K562 (cell line): ENCODE measurements at regions not wholly inside any gene's neighbourhood (a gene's known extent, or its start where the extent isn't known, plus 50 kb on each side); places are given as distances from the start of the nearest gene placed in this dataset.

Source experiments
- BCL6 ChIP-seq: fragments of 250-450 bp; sonication (Bioruptor Pico); IDR thresholded peaks from 2 replicates; pipeline ENCODE4 v1.4.0; 2020
- CTCF ChIP-seq, 3 experiments: IDR thresholded peaks in 2 of 3; conservative IDR thresholded peaks in 1 of 3; 2 replicates each; pipeline ENCODE4 v1.5.1; 2011 to 2012; ENCODE audit warnings: low read length in 3 of 3, mild to moderate bottlenecking in 3 of 3, control low read depth in 2 of 3, improper control_type of control experiment in 1 of 3, inconsistent platforms in 1 of 3, low read depth in 1 of 3, mixed read lengths in 1 of 3, moderate library complexity in 1 of 3; ENCODE audit not compliant: insufficient read depth in 2 of 3
- HCFC1 ChIP-seq: IDR thresholded peaks from 2 replicates; pipeline ENCODE4 v1.6.1; 2012; ENCODE audit warnings: low read depth, low read length, improper control_type of control experiment
- HIVEP1 ChIP-seq: fragments of 250-450 bp; sonication (Bioruptor Pico); IDR thresholded peaks from 2 replicates; pipeline ENCODE4 v1.4.0; 2020; ENCODE audit warnings: mild to moderate bottlenecking
- MYNN ChIP-seq, 2 experiments: sonication (generic); formaldehyde crosslinking in 1 of 2; IDR thresholded peaks; 2 replicates each; pipeline versions ENCODE4 v1.5.0 to v1.6.1; 2016 to 2020; ENCODE audit warnings: antibody characterized with exemption in 1 of 2, missing genetic modification reagents in 1 of 2
- PCBP1 ChIP-seq: fragments of 200-400 bp; formaldehyde crosslinking; IDR thresholded peaks from 2 replicates; pipeline ENCODE4 v1.6.1; 2018; ENCODE audit warnings: mild to moderate bottlenecking, low read depth, low read length; ENCODE audit not compliant: poor library complexity, severe bottlenecking
- SREBF1 ChIP-seq: fragments of 150-350 bp; IDR thresholded peaks from 2 replicates; pipeline ENCODE4 v1.6.1; 2014; ENCODE audit warnings: antibody characterized with exemption, low read depth, low read length, borderline replicate concordance
- TEAD4 ChIP-seq, 2 experiments: sonication (generic) in 1 of 2; formaldehyde crosslinking in 1 of 2; IDR thresholded peaks; 2 replicates each; pipeline versions ENCODE4 v1.6.1 to v1.8.0; 2012 to 2022; ENCODE audit warnings: borderline replicate concordance in 1 of 2, inconsistent platforms in 1 of 2, low read length in 1 of 2, mild to moderate bottlenecking in 1 of 2, missing genetic modification reagents in 1 of 2
- USF2 ChIP-seq: sonication (generic); formaldehyde crosslinking; IDR thresholded peaks from 2 replicates; pipeline ENCODE4 v1.5.0; 2020; ENCODE audit warnings: missing genetic modification reagents
- ZBTB1 ChIP-seq: sonication (generic); formaldehyde crosslinking; IDR thresholded peaks from 2 replicates; pipeline ENCODE4 v1.8.1; 2023; ENCODE audit warnings: missing genetic modification reagents, low read depth, mild to moderate bottlenecking, borderline replicate concordance
- ZNF263 ChIP-seq: sonication (generic); formaldehyde crosslinking; IDR thresholded peaks from 2 replicates; pipeline ENCODE4 v1.8.0; 2022; ENCODE audit warnings: mild to moderate bottlenecking, missing genetic modification reagents, borderline replicate concordance
- ZNF280B ChIP-seq: fragments of 250-450 bp; sonication (Bioruptor Pico); IDR thresholded peaks from 2 replicates; pipeline ENCODE4 v1.5.1; 2021; ENCODE audit warnings: mild to moderate bottlenecking
- TF ChIP-seq, protein P1 (sequence below), 2 experiments: fragments of 450-650 bp in 1 of 2; sonication (generic) in 1 of 2; formaldehyde crosslinking in 1 of 2; IDR thresholded peaks in 1 of 2; conservative IDR thresholded peaks in 1 of 2; 2 replicates each; pipeline versions ENCODE4 v1.6.1 to v1.8.1; 2016 to 2023; ENCODE audit warnings: mild to moderate bottlenecking in 2 of 2, moderate library complexity in 2 of 2, inconsistent platforms in 1 of 2, missing genetic modification reagents in 1 of 2

- TF ChIP-seq CTCF (IDR thresholded peaks at IDR 0.05 in 2 of 3, conservative IDR thresholded peaks at IDR 0.05 in 1 of 3; ENCODE audit: insufficient read depth in 2 of 3, low read depth in 1 of 3, low read length in 3 of 3) (no peak), ZNF280B (CRISPR knock-in tag) (no peak), USF2 (CRISPR knock-in tag) (no peak), ZNF263 (no peak), SREBF1 (no peak), HIVEP1 (no peak), BCL6 (CRISPR knock-in tag) (no peak), TEAD4 (IDR thresholded peaks at IDR 0.05; ENCODE audit: low read length) (no peak), TEAD4 (CRISPR knock-in tag; IDR thresholded peaks at IDR 0.05; ENCODE audit: borderline replicate concordance) (no peak), ZBTB1 (no peak), PCBP1 (no peak), MYNN (IDR thresholded peaks at IDR 0.05) (no peak), MYNN (CRISPR knock-in tag; IDR thresholded peaks at IDR 0.05) (no peak), HCFC1 (no peak)
- TF ChIP-seq, protein P1, sequence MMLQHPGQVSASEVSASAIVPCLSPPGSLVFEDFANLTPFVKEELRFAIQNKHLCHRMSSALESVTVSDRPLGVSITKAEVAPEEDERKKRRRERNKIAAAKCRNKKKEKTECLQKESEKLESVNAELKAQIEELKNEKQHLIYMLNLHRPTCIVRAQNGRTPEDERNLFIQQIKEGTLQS (IDR thresholded peaks at IDR 0.05) = no peak
- TF ChIP-seq, protein P1 (CRISPR knock-in tag; conservative IDR thresholded peaks at IDR 0.05) = no peak
Measured at GRCh38 chr16:74024953-74025352, 271.7 kb upstream of the PSMD7 start.
